ENCODE measurements at regions not wholly inside any gene's neighbourhood (a gene's known extent, or its start where the extent isn't known, plus 50 kb on each side); places are given as distances from the start of the nearest gene placed in this dataset.

DNA sequence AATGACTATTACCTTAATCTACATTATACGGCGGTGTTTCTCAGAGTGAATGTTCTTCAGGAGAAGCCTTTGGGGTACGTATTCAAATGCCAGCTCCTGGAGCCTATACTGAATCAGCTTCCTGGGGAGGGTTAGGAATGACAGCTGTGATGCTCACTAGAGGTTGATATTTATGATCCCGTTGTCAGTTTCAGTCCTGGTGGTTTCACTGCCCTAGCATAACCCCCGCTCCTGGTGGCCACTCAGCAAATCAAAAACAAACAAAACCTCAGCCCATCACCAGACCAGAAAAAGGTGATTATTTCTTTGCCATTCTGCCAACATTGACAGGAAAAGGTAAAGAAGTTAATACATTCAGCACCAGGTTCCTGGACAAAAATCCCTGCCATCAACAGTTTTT lies 136.5 kb upstream of the CRY1 start:
- Histone ChIP-seq H3K4me3 (no peak overlapping the region), H3K36me3 (no peaks in the 10 kb centered on the region), H3K4me1 (no peaks in the 10 kb centered on the region), H3K27me3 (peaks cover 0 to 9% (median 0%) of the 10 kb centered on the region in 4 donors), H3K27ac (no peak overlapping the region), H3K9me3 (no peaks in the 10 kb centered on the region)
- no peak for DNase-seq
- intact Hi-C loops (cut with DNase I), result no loop called here
- TF ChIP-seq, protein P1, sequence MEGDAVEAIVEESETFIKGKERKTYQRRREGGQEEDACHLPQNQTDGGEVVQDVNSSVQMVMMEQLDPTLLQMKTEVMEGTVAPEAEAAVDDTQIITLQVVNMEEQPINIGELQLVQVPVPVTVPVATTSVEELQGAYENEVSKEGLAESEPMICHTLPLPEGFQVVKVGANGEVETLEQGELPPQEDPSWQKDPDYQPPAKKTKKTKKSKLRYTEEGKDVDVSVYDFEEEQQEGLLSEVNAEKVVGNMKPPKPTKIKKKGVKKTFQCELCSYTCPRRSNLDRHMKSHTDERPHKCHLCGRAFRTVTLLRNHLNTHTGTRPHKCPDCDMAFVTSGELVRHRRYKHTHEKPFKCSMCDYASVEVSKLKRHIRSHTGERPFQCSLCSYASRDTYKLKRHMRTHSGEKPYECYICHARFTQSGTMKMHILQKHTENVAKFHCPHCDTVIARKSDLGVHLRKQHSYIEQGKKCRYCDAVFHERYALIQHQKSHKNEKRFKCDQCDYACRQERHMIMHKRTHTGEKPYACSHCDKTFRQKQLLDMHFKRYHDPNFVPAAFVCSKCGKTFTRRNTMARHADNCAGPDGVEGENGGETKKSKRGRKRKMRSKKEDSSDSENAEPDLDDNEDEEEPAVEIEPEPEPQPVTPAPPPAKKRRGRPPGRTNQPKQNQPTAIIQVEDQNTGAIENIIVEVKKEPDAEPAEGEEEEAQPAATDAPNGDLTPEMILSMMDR (IDR thresholded peaks at IDR 0.05), result no peak
- no peak for TF ChIP-seq POLR2A (IDR thresholded peaks at IDR 0.05)
- 80 to 83% methylated on average over 5 of the region's 5 CpGs for WGBS, 2 donors

DNA sequence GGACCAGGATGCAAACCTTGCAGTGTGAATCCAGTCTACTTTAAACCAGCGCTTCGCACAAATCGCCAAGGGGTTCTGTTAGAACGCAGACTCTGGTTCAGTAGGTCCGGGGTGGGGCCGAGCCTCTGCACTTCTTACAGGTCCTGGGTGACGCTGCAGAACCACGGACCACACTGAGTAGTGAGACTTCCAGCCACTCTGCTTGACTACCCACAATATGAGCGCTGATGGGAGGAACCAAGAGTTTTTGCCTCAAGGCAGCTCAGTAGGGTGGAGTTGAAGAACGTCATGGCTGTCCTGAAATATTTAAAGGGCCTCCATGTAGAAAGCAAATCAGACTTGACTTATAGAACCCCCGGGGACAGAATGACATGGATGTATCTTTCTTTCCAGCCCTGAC lies 138.0 kb upstream of the CRY1 start:
- WGBS, 2 donors, result 81 to 84% methylated on average over 6 to 8 of the region's 11 CpGs
- H3K4me3 ChIP-seq, result no peak overlapping the region
- no peak for TF ChIP-seq POLR2A (IDR thresholded peaks at IDR 0.05)
- TF ChIP-seq, protein P1 (IDR thresholded peaks at IDR 0.05), result no peak
- intact Hi-C loops (cut with DNase I), result no loop called here
- no peaks in the 10 kb centered on the region for H3K9me3 ChIP-seq
- no peaks in the 10 kb centered on the region for H3K4me1 ChIP-seq
- peaks cover 0 to 15% (median 0%) of the 10 kb centered on the region in 4 donors for H3K27me3 ChIP-seq
- no peak for DNase-seq
- no peak overlapping the region for H3K27ac ChIP-seq
- no peaks in the 10 kb centered on the region for H3K36me3 ChIP-seq

DNA sequence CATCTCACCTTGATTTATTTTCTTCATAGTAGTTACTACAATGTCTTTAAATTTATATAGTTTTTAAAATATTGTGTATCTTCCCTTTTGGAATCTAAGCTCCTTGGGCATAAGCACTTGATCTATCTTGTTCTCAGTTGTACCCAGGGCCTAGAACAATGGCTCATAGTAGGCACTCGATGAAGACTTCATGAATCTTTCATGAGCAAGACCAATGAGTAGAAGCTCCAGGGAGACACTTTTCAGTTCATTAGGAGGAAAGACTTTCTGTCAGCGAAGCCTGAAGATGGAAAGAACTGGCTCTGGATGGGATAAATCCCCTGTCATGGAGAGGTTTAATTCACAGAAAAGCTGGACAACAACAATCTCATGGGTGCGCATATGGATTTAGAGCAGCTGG lies 140.2 kb upstream of the CRY1 start:
- Histone ChIP-seq H3K27ac (no peak overlapping the region), H3K4me1 (peaks cover 0 to 14% (median 0%) of the 10 kb centered on the region in 3 donors), H3K4me3 (no peak overlapping the region), H3K27me3 (peaks cover 0 to 20% (median 0%) of the 10 kb centered on the region in 4 donors), H3K9me3 (no peaks in the 10 kb centered on the region), H3K36me3 (no peaks in the 10 kb centered on the region)
- TF ChIP-seq, protein P1 (IDR thresholded peaks at IDR 0.05), result no peak
- no peak for TF ChIP-seq POLR2A (IDR thresholded peaks at IDR 0.05)
- intact Hi-C loops (cut with DNase I), result no loop called here
- WGBS, 2 donors, result 83 to 93% methylated on average over 3 of the region's 3 CpGs
- DNase-seq, result no peak

DNA sequence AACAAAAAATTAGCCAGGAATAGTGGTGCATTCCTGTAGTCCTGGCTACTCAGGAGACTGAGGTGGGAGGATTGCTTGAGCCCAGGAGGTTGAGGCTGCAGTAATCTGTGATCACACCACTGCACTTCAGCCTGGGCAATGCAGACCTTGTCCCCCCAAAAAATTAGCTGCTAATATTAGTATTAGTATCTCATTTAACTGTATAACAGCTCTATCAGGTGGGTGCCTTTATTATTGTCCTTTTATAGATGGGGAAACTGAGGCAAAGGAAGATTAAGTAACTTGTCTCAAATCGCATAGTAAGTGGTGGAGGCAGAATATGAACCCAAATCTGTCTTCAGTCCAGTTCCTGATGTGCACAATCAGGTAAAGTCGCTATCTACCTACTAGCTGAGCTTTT lies 142.3 kb upstream of the CRY1 start:
- intact Hi-C loops (cut with DNase I), result no loop called here
- Histone ChIP-seq H3K27me3 (peaks cover 0 to 27% (median 0%) of the 10 kb centered on the region in 4 donors), H3K27ac (no peak overlapping the region), H3K4me1 (peaks cover 0 to 14% (median 0%) of the 10 kb centered on the region in 3 donors), H3K9me3 (no peaks in the 10 kb centered on the region), H3K36me3 (no peaks in the 10 kb centered on the region), H3K4me3 (no peak overlapping the region)
- TF ChIP-seq, protein P1 (IDR thresholded peaks at IDR 0.05), result no peak
- TF ChIP-seq POLR2A (IDR thresholded peaks at IDR 0.05), result no peak
- WGBS, 2 donors, result 88 to 91% methylated on average over 2 of the region's 2 CpGs
- no peak for DNase-seq

DNA sequence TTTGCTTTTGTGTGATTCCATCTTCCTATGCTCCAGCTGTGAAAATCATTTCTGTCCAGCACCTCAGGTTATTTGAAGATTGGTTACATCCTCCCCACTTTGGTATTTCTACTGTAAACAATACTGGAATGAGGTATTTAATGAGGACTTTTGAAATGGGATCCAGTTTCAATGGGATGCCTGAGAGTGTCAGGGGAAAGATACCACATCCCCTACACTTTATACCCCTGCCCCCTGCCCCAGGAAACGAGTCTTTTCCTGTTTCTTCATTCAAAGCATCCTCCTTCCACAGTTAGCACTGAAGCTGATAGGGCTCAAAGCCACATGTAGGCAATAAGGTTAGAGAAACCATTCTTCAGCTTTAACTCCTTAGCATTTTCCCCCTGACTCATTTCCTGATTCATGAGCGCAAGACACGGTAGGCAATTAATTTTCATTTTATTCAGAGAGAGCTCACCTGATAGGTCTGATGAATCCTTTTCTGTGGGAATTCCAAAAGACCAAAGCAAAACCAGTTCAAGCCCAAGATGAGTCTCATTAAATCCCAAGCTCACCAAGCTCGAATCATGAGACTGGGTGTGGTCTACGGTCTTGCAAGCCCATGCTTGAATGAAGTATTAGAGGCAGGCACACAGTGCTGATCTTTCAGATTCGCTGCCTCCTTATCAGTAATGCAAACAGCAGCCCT lies 143.6 kb upstream of the CRY1 start:
- Histone ChIP-seq H3K4me3 (no peak overlapping the region), H3K4me1 (peaks cover 0 to 14% (median 0%) of the 10 kb centered on the region in 3 donors), H3K27ac (no peak overlapping the region), H3K9me3 (no peaks in the 10 kb centered on the region), H3K36me3 (no peaks in the 10 kb centered on the region), H3K27me3 (peaks cover 0 to 28% (median 0%) of the 10 kb centered on the region in 4 donors)
- no peak for TF ChIP-seq POLR2A (IDR thresholded peaks at IDR 0.05)
- TF ChIP-seq, protein P1 (IDR thresholded peaks at IDR 0.05), result no peak
- no peak for DNase-seq
- intact Hi-C loops (cut with DNase I), result no loop called here
- 15 to 28% methylated on average over 6 of the region's 6 CpGs for WGBS, 2 donors

All from esophagus squamous epithelium (tissue), 5 donors.